H1 (cell line): ENCODE measurements at regions not wholly inside any gene's neighbourhood (a gene's known extent, or its start where the extent isn't known, plus 50 kb on each side); places are given as distances from the start of the nearest gene placed in this dataset.

Experiments used
- CTCF ChIA-PET: fragments of 300-600 bp; sonication (Branson Sonifier 250); formaldehyde crosslinking; loops from one replicate; lab custom pipeline; 2021; ENCODE audit not compliant: partially characterized antibody; lab: Charles Lee
- POLR2A ChIA-PET: fragments of 300-600 bp; sonication (Branson Sonifier 250); formaldehyde crosslinking; loops from one replicate; lab custom pipeline; 2021; ENCODE audit warnings: inconsistent platforms; ENCODE audit not compliant: partially characterized antibody; lab: Charles Lee
- DNase-seq, 2 experiments: peaks; one replicate each; pipeline versions ENCODE4 v3.0.0 to v3.0.0-alpha.2; 2010 to 2022; ENCODE audit warnings: low spot score in 2 of 2, low read depth in 1 of 2, mixed read lengths in 1 of 2
- FAIRE-seq: peaks from 2 replicates; lab custom pipeline; 2011; peaks lifted over from hg19 to GRCh38; lab: Jason Lieb, UNC
- H2AFZ ChIP-seq: 2 replicates; pipeline ENCODE4 v1.8.1; 2012; ENCODE audit warnings: low read length, inconsistent platforms
- H2AK5ac ChIP-seq: 2 replicates; pipeline ENCODE4 v1.6.1; 2013; ENCODE audit warnings: low read depth, low read length
- H2BK120ac ChIP-seq: replicated peaks from 2 replicates; pipeline ENCODE3; 2013; ENCODE audit warnings: low read depth, low read length, inconsistent platforms
- H2BK12ac ChIP-seq: 2 replicates; pipeline ENCODE4 v1.6.1; 2013; ENCODE audit warnings: low read depth, low read length
- H2BK15ac ChIP-seq: 2 replicates; pipeline ENCODE4 v1.6.1; 2013; ENCODE audit warnings: low read length
- H2BK20ac ChIP-seq: 2 replicates; pipeline ENCODE4 v1.6.1; 2013; ENCODE audit warnings: low read length
- H2BK5ac ChIP-seq: 2 replicates; pipeline ENCODE4 v1.6.1; 2013; ENCODE audit warnings: low read depth, low read length
- H3K14ac ChIP-seq: 2 replicates; pipeline ENCODE4 v1.6.1; 2013; ENCODE audit warnings: inconsistent platforms; ENCODE audit not compliant: insufficient read length
- H3K18ac ChIP-seq: 2 replicates; pipeline ENCODE4 v1.6.1; 2013; ENCODE audit warnings: low read length; ENCODE audit errors: extremely low read depth
- H3K23ac ChIP-seq: 2 replicates; pipeline ENCODE4 v1.6.1; 2013; ENCODE audit warnings: inconsistent platforms; ENCODE audit not compliant: insufficient read length
- H3K23me2 ChIP-seq: 2 replicates; pipeline ENCODE4 v1.6.1; 2013; ENCODE audit warnings: low read depth, low read length
- H3K27ac ChIP-seq: 2 replicates; pipeline ENCODE4 v1.6.1; 2011; ENCODE audit warnings: low read depth, low read length, inconsistent platforms
- H3K27me3 ChIP-seq, 4 experiments: replicated peaks in 1 of 4; 1 replicate in 1 of 4; 2 replicates in 3 of 4; pipeline versions ENCODE4 v1.6.1 to v1.8.1; 2011 to 2013; ENCODE audit warnings: low read length in 3 of 4, mild to moderate bottlenecking in 3 of 4, inconsistent platforms in 2 of 4, mixed read lengths in 2 of 4, moderate library complexity in 1 of 4; ENCODE audit not compliant: control insufficient read depth in 3 of 4, insufficient read depth in 3 of 4; ENCODE audit errors: extremely low read depth in 1 of 4
- H3K36me3 ChIP-seq, 4 experiments: 2 replicates each; pipeline versions ENCODE4 v1.6.1 to v1.8.1; 2011 to 2013; ENCODE audit warnings: mild to moderate bottlenecking in 4 of 4, low read length in 3 of 4, moderate library complexity in 2 of 4, control low read depth in 1 of 4, inconsistent platforms in 1 of 4; ENCODE audit not compliant: insufficient read depth in 4 of 4, control insufficient read depth in 2 of 4
- H3K4ac ChIP-seq: replicated peaks from 2 replicates; pipeline ENCODE3; 2013; ENCODE audit warnings: low read length, low read depth, mixed read lengths, inconsistent platforms; ENCODE audit not compliant: insufficient read length
- H3K4me1 ChIP-seq, 4 experiments: replicated peaks in 1 of 4; 1 replicate in 1 of 4; 2 replicates in 3 of 4; pipeline versions ENCODE4 v1.6.1 to v1.8.1; 2011 to 2013; ENCODE audit warnings: low read length in 3 of 4, inconsistent platforms in 2 of 4, mixed read lengths in 1 of 4; ENCODE audit not compliant: insufficient read depth in 4 of 4, control insufficient read depth in 3 of 4
- H3K4me2 ChIP-seq, 2 experiments: 2 replicates each; pipeline versions ENCODE4 v1.6.1 to v1.8.1; 2011 to 2013; ENCODE audit warnings: low read depth in 2 of 2, low read length in 2 of 2, control low read depth in 1 of 2, inconsistent platforms in 1 of 2, mild to moderate bottlenecking in 1 of 2; ENCODE audit not compliant: insufficient read depth in 1 of 2
- H3K4me3 ChIP-seq, 4 experiments: fragments of 200-600, 300-600 bp in 1 of 4; sonication (generic), shearing (Covaris generic), sonication (Bioruptor Twin) in 1 of 4; 2 replicates each; pipeline versions ENCODE4 v1.5.1 to v1.8.1; 2011 to 2016; ENCODE audit warnings: low read length in 4 of 4, low read depth in 3 of 4, control low read depth in 2 of 4, inconsistent platforms in 2 of 4, mild to moderate bottlenecking in 2 of 4, mixed read lengths in 1 of 4, moderate library complexity in 1 of 4; ENCODE audit not compliant: insufficient read depth in 2 of 4; ENCODE audit errors: extremely low read depth in 1 of 4
- H3K56ac ChIP-seq: replicated peaks from 2 replicates; pipeline ENCODE3; 2013; ENCODE audit warnings: low read depth, mild to moderate bottlenecking, mixed read lengths, low read length, inconsistent platforms; ENCODE audit not compliant: insufficient read length
- H3K79me1 ChIP-seq: 2 replicates; pipeline ENCODE4 v1.6.1; 2013; ENCODE audit warnings: low read depth, low read length, control low read depth
- H3K79me2 ChIP-seq, 2 experiments: 2 replicates each; pipeline versions ENCODE4 v1.6.1 to v1.8.1; 2012 to 2013; ENCODE audit warnings: low read length in 2 of 2, mild to moderate bottlenecking in 2 of 2, inconsistent platforms in 1 of 2; ENCODE audit not compliant: insufficient read depth in 2 of 2, control insufficient read depth in 1 of 2
- H3K9ac ChIP-seq, 4 experiments: replicated peaks in 1 of 4; 1 replicate in 1 of 4; 2 replicates in 3 of 4; pipeline versions ENCODE4 v1.6.1 to v1.8.1; 2011 to 2013; ENCODE audit warnings: low read depth in 3 of 4, low read length in 3 of 4, control low read depth in 2 of 4, mild to moderate bottlenecking in 2 of 4, moderate library complexity in 2 of 4, inconsistent platforms in 1 of 4; ENCODE audit errors: extremely low read depth in 1 of 4
- H3K9me3 ChIP-seq, 2 experiments: 2 replicates each; pipeline versions ENCODE4 v1.6.1 to v1.8.1; 2012 to 2013; ENCODE audit warnings: mild to moderate bottlenecking in 2 of 2, moderate library complexity in 2 of 2, control low read depth in 1 of 2, inconsistent platforms in 1 of 2, low read depth in 1 of 2, low read length in 1 of 2, mixed read lengths in 1 of 2; ENCODE audit not compliant: insufficient read depth in 2 of 2
- H4K20me1 ChIP-seq, 2 experiments: replicated peaks in 1 of 2; 2 replicates each; pipeline versions ENCODE3 to v1.8.1; 2011 to 2013; ENCODE audit warnings: inconsistent platforms in 2 of 2, low read length in 2 of 2, mild to moderate bottlenecking in 1 of 2; ENCODE audit not compliant: insufficient read depth in 2 of 2, control insufficient read depth in 1 of 2
- H4K5ac ChIP-seq: 2 replicates; pipeline ENCODE4 v1.6.1; 2013; ENCODE audit warnings: low read length, low read depth, mixed read lengths, inconsistent platforms; ENCODE audit not compliant: insufficient read length
- H4K8ac ChIP-seq: 2 replicates; pipeline ENCODE4 v1.8.0; 2013; ENCODE audit warnings: mild to moderate bottlenecking, moderate library complexity, low read length, inconsistent platforms; ENCODE audit not compliant: insufficient read depth; ENCODE audit errors: extremely low read depth
- H4K91ac ChIP-seq: replicated peaks from 2 replicates; pipeline ENCODE3; 2013; ENCODE audit warnings: low read length, mixed read lengths, inconsistent platforms; ENCODE audit not compliant: insufficient read length
- ZNF274 ChIP-seq: IDR thresholded peaks from 2 replicates; pipeline ENCODE4 v1.7.0; 2012; ENCODE audit warnings: low read length, borderline replicate concordance; ENCODE audit errors: extremely low read depth
- WGBS, 2 experiments: shearing (Covaris generic) in 1 of 2; methylation state at CpG; one replicate each; pipeline versions ENCODE4 v1.1.6 to v1.1.7; 2013 to 2015; ENCODE audit warnings: low lambda C conversion rate in 2 of 2, mixed read lengths in 2 of 2, inconsistent platforms in 1 of 2, low coverage in 1 of 2, missing lambda C conversion rate in 1 of 2; ENCODE audit not compliant: insufficient replicate concordance in 2 of 2, insufficient coverage in 1 of 2, insufficient read length in 1 of 2; ENCODE audit errors: extremely low coverage in 1 of 2, missing lambda C conversion rate in 1 of 2; 5-methylcytosine and 5-hydroxymethylcytosine counted together

DNA sequence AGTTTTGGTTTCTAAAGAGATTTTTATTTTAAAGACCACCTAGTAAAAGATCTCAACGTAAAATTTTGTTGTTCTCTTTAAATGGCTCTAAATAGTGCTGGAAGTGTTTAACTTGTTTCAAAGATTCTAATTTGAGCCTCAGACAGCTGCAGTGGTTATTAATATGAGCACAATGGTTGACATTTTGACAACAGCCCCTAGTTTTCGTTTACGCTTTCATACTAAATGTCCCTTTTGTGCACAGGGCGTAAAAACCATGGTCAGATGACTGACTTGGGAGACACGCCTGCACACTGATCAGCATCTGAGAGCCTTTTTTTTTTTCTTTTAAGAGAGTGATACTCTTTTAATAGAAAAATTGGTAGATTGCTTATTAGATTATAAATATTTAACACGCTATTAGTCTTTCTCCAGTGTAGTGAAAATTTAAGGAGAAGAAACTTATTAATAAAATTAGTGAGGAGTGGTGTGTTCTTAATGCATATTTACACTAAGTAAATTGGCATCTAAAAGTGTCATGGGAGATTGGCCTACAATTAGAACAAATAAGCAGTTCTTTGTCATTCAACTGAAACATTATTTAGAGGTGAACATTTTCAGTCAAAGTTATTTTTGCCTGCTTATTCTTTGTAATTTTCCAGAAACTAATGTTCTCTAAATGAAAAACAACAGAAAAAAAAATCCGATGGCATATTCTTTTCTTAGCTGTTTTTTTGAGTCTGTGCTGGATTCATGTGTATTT is 182.8 kb upstream of the PHYHIPL start:
- no peak overlapping the region for H4K8ac ChIP-seq

More for the DNA sequence above, 182.8 kb upstream of the PHYHIPL start:
- no peaks in the 10 kb centered on the region for H3K79me2 ChIP-seq
- TF ChIP-seq ZNF274 = no peak
- no peak overlapping the region for H3K4ac ChIP-seq
- ChIA-PET POLR2A (no interaction called here), CTCF (interaction anchor here (1.6 kb wide), 1 partner anchor 19 kb away, joined by 3 read pairs; no protein-coding TSS in a partner anchor)
- H3K9ac ChIP-seq = no peak overlapping the region
- no peak overlapping the region for H3K4me2 ChIP-seq
- no peak overlapping the region for H3K23ac ChIP-seq
- H3K27me3 ChIP-seq = peaks cover 0 to 1% (median 0%) of the 10 kb centered on the region in 4 experiments; a peak in 1 of 7 replicates
- no peak overlapping the region for H3K56ac ChIP-seq
- no peak overlapping the region for H2BK15ac ChIP-seq
- no peak overlapping the region for H2BK5ac ChIP-seq
- no peak overlapping the region for H3K4me3 ChIP-seq
- 80% methylated on average over 7 of the region's 7 CpGs; no CpG with 5 or more reads in 1 of the 2 experiments for WGBS, 2 experiments
- no peak overlapping the region for H4K91ac ChIP-seq
- H2BK120ac ChIP-seq = no peak overlapping the region
- H4K20me1 ChIP-seq = no peaks in the 10 kb centered on the region
- H3K79me1 ChIP-seq = no peaks in the 10 kb centered on the region
- no peak for FAIRE-seq
- no peak overlapping the region for H2BK20ac ChIP-seq
- no peaks in the 10 kb centered on the region for H3K4me1 ChIP-seq
- no peak overlapping the region for H2BK12ac ChIP-seq
- H2AFZ ChIP-seq = no peak overlapping the region
- no peak overlapping the region for H3K14ac ChIP-seq
- no peak overlapping the region for H2AK5ac ChIP-seq
- no peaks in the 10 kb centered on the region for H3K36me3 ChIP-seq
- H3K9me3 ChIP-seq = peaks cover 4 to 6% of the 10 kb centered on the region in 2 experiments; a peak in 1 of 4 replicates
- H3K27ac ChIP-seq = no peak overlapping the region
- H3K23me2 ChIP-seq = no peaks in the 10 kb centered on the region
- DNase-seq = no peak
- no peak overlapping the region for H4K5ac ChIP-seq
- no peak overlapping the region for H3K18ac ChIP-seq
